ENCODE measurements at regions not wholly inside any gene's neighbourhood (a gene's known extent, or its start where the extent isn't known, plus 50 kb on each side); places are given as distances from the start of the nearest gene placed in this dataset.

DNA sequence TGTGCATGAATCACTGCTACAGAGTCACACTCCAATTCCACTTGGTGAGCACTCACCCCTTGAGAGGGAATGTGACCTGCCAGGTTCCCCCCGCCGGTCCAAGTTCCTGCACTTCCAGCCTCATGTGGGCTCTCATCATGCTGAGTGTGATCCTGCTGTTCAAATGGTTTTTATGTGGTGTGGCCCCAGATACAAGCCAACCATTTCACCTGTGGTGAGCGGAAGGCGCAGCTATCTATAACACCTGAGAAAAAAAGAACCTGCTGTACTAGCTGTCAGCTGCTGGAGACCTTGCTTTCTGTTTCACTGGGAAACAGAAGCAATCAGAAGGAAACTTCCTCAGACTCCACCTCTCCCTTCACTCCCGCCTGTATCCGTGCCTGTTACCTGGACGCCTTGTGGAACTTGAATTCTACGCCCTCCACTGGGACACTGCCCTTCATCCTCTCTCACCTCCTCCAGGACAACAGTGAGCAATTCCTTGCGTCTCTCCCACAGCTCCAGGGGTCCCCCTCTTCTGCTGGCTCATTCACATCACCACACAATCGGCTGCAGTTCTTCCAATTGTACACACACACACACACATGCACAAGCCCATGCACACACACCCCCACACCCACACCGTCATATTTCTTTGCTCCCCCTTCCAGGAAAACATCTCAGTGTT is 64.4 kb upstream of the RPL11 start:
- peaks cover 7% of the 10 kb centered on the region for H3K36me3 ChIP-seq (ENCODE audit: insufficient read depth, low read length)
- no peak overlapping the region for H2AFZ ChIP-seq (ENCODE audit: low read length)
- no peaks in the 10 kb centered on the region for H3K9me3 ChIP-seq (ENCODE audit: low read length)
- CTCF ChIA-PET (ENCODE audit: unreplicated experiment), result interaction anchor here (1.2 kb wide), 1 partner anchor 10 kb away, joined by 4 read pairs; no protein-coding TSS in a partner anchor
- peak; percentile 87 for DNase-seq (ENCODE audit: low spot score)
- peak overlapping the region; percentile 70 for H3K4me3 ChIP-seq (ENCODE audit: low read depth, low read length, poor library complexity, severe bottlenecking)
- H3K4me1 ChIP-seq (ENCODE audit: insufficient read depth, low read length, poor library complexity, severe bottlenecking), result peaks cover 97% of the 10 kb centered on the region
- no peaks in the 10 kb centered on the region for H3K9me2 ChIP-seq (ENCODE audit: insufficient read depth, low read length)
- intact Hi-C loops (cut with micrococcal nuclease; ENCODE audit: unreplicated experiment), result no loop called here
- peak overlapping the region; percentile 99 for H3K27ac ChIP-seq (ENCODE audit: low read depth, low read length, poor library complexity, severe bottlenecking)
- H3K79me2 ChIP-seq (ENCODE audit: insufficient read depth, low read depth, low read length), result peaks cover 29% of the 10 kb centered on the region
- no peaks in the 10 kb centered on the region for H4K20me1 ChIP-seq (ENCODE audit: insufficient read depth, low read length)
- peak overlapping the region; percentile 78 for H3K4me2 ChIP-seq (ENCODE audit: low read length)
- POLR2A ChIA-PET, result interaction anchor here (0.6 to 3.0 kb wide), 22 partner anchors 8 to 329 kb away, joined by 3 to 16 read pairs (median 5); partner anchors contain the start of gene ID3
- TF ChIP-seq, protein P1, sequence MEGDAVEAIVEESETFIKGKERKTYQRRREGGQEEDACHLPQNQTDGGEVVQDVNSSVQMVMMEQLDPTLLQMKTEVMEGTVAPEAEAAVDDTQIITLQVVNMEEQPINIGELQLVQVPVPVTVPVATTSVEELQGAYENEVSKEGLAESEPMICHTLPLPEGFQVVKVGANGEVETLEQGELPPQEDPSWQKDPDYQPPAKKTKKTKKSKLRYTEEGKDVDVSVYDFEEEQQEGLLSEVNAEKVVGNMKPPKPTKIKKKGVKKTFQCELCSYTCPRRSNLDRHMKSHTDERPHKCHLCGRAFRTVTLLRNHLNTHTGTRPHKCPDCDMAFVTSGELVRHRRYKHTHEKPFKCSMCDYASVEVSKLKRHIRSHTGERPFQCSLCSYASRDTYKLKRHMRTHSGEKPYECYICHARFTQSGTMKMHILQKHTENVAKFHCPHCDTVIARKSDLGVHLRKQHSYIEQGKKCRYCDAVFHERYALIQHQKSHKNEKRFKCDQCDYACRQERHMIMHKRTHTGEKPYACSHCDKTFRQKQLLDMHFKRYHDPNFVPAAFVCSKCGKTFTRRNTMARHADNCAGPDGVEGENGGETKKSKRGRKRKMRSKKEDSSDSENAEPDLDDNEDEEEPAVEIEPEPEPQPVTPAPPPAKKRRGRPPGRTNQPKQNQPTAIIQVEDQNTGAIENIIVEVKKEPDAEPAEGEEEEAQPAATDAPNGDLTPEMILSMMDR (conservative IDR thresholded peaks at IDR 0.05; ENCODE audit: low read length), result no peak
- no peak for TF ChIP-seq EZH2phosphoT487 (IDR thresholded peaks at IDR 0.05; ENCODE audit: borderline replicate concordance, low read depth, low read length)
- no TSS peak for BruUV-seq (replicated peaks)

DNA sequence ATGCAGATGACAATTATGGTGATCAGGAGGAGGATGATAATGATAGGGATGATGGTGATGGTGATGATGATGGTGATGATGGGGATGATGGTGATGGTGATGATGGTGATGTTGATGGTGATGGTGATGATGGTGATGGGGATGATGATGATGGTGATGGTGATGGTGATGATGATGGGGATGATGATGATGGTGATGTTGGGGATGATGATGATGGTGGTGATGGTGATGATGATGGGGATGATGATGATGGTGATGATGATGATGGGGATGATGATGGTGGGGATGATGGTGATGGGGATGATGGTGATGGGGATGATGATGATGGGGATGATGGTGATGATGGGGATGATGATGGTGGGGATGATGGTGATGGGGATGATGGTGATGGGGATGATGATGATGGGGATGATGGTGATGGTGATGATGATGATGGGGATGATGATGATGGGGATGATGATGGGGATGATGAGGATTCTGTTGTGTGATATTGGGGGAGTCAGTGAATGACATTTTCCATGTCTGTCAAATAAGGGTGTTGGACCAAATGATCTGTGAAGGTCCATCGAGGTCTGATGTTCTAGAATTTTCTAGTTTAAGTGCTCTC is 65.6 kb upstream of the RPL11 start:
- POLR2A ChIA-PET, result interaction anchor here (2.2 to 3.0 kb wide), 3 partner anchors 13 to 70 kb away, joined by 9 to 14 read pairs (median 12); no protein-coding TSS in a partner anchor
- H3K4me1 ChIP-seq (ENCODE audit: insufficient read depth, low read length, poor library complexity, severe bottlenecking), result peaks cover 98% of the 10 kb centered on the region

More for the DNA sequence above, 65.6 kb upstream of the RPL11 start:
- peaks cover 39% of the 10 kb centered on the region for H3K79me2 ChIP-seq (ENCODE audit: insufficient read depth, low read depth, low read length)
- H3K9me3 ChIP-seq (ENCODE audit: low read length), result no peaks in the 10 kb centered on the region
- no peak overlapping the region for H2AFZ ChIP-seq (ENCODE audit: low read length)
- H4K20me1 ChIP-seq (ENCODE audit: insufficient read depth, low read length), result no peaks in the 10 kb centered on the region
- peaks cover 7% of the 10 kb centered on the region for H3K36me3 ChIP-seq (ENCODE audit: insufficient read depth, low read length)
- DNase-seq (ENCODE audit: low spot score), result no peak
- peak overlapping the region; percentile 70 for H3K4me3 ChIP-seq (ENCODE audit: low read depth, low read length, poor library complexity, severe bottlenecking)
- CTCF ChIA-PET (ENCODE audit: unreplicated experiment), result no interaction called here
- no TSS peak for BruUV-seq (replicated peaks)
- TF ChIP-seq, protein P1 (conservative IDR thresholded peaks at IDR 0.05; ENCODE audit: low read length), result no peak
- no peak for TF ChIP-seq EZH2phosphoT487 (IDR thresholded peaks at IDR 0.05; ENCODE audit: borderline replicate concordance, low read depth, low read length)
- no peaks in the 10 kb centered on the region for H3K9me2 ChIP-seq (ENCODE audit: insufficient read depth, low read length)
- peak overlapping the region; percentile 78 for H3K4me2 ChIP-seq (ENCODE audit: low read length)
- peak overlapping the region; percentile 99 for H3K27ac ChIP-seq (ENCODE audit: low read depth, low read length, poor library complexity, severe bottlenecking)
- intact Hi-C loops (cut with micrococcal nuclease; ENCODE audit: unreplicated experiment), result no loop called here

Measured in OCI-LY7 (cell line).